NT2/D1 (cell line): ENCODE measurements at regions not wholly inside any gene's neighbourhood (a gene's known extent, or its start where the extent isn't known, plus 50 kb on each side); places are given as distances from the start of the nearest gene placed in this dataset.

ENCODE experiments used
- YY1 ChIP-seq: IDR thresholded peaks from 2 replicates; pipeline ENCODE4 v1.6.1; 2011; ENCODE audit not compliant: insufficient read length, insufficient read depth
- ZNF274 ChIP-seq: IDR thresholded peaks from 2 replicates; pipeline ENCODE4 v1.6.1; 2011; ENCODE audit warnings: mild to moderate bottlenecking, low read depth, low read length

- TF ChIP-seq ZNF274 (no peak), YY1 (no peak)
Observed at GRCh38 chr3:118793176-118793575, 241.5 kb downstream of the IGSF11 start.
